Stimulated activated CD8-positive, alpha-beta memory T cell treated with anti-CD3 and anti-CD28 coated beads, Interleukin-15, amount 100 ng/mL, for 4 hours (primary cell): ENCODE measurements at regions not wholly inside any gene's neighbourhood (a gene's known extent, or its start where the extent isn't known, plus 50 kb on each side); places are given as distances from the start of the nearest gene placed in this dataset.

Experiments used
- DNase-seq, 2 donors: peaks; one replicate each; pipeline ENCODE4 v3.0.0-alpha.2; 2020; ENCODE audit warnings: low read depth in 2 of 2

DNA sequence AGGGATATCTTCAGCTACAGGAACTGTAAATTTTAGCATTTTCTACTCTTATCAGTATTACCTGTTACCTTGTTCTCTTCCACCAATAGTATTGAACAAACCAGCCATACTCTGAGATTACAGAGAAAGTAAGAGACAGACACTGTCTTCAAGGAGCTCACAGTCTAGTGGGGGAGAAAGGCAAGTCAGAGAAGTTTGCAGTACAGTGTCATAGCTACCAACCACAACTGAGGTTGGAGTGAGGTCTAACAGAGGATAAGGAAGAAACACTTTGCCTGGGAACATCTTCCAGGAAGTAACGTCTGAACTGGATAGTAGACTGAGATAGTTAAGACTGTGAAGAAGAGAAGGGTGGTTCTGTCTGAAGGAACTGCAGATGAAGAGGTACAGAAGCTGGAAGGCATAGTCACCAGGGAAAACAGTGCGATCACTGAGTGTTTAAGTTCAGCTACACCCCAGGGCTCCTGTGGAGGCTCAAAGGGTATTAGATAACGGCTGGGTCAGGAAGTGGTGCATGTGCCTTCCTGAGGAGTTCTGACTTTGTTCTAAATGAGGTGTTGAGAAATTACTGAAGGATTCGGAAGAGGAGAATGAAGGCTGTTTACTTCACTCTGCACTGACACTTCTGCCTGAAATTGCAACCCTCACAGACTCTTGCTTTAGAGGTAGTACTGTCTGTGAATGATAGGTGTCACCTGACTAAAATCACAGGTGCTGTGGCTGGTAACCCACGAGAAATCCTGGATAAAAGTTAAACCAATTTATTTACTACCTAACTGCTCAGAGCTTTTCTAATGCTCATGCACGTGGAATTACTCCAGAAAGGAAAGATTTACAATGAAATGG lies 841.6 kb downstream of the MAT2B start:
- DNase-seq, result no peak

DNA sequence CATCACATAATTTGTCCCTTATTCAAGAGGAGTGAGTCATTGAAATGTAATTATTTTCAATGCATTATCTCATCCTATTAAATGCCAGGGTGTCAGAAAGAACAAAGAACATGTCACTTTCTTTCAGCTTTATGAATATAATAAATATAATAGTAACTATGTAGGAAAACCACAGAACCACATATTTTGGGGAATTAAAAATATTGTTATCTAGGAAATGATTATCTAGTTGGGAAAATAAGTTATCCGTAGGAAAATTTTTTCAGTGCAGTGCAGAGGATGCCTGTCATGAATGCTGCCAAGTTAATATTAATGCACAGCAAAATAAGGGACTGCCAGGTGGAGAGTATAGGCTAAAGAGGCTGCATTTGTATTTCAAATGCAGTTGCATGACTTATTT lies 844.8 kb downstream of the MAT2B start:
- no peak for DNase-seq

DNA sequence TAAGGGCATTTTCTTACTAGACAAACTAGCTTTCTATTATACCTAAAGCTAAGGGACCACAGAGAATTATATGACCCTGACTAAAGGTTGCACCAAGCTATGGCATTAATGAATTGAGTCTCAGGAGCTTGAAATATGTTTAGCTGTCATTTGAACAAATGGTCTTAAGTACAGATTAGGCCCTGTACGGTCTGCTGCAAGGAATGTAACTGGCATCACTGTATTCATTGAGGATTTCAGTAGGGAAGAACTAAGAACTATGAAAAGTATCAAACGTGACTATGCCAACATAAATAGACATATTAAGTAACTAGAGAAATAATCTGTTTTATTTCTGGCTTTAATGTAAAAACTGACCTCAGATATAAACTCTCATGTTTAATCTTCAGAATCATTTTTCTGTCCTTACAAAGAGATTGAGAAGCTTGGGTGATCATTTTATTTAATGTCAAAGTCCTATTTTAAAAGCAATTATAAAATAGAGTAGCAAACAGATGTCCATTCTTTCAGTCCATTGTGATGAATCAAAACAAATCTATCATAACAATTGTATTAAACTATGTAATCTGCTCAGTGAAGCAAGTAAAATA lies 845.9 kb downstream of the MAT2B start:
- DNase-seq, result no peak

DNA sequence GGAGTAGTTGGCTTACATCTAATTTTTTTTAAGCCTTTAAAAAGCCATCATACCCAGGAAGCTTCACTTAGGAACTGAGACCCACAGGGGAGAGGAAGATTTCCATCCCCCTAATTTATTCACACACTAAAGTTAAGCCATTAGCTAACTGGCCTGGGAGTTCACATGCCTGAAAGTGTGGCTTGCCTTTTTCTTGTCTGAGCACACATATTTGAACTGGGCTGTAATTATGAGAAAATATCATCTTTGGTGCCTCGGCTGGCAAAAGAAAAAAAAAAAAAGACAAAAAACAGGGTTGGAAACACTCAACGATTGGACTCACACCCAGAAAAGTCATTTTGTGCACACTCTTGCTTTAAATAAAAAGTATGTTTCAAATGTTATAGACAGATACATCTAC lies 847.3 kb downstream of the MAT2B start:
- no peak for DNase-seq

DNA sequence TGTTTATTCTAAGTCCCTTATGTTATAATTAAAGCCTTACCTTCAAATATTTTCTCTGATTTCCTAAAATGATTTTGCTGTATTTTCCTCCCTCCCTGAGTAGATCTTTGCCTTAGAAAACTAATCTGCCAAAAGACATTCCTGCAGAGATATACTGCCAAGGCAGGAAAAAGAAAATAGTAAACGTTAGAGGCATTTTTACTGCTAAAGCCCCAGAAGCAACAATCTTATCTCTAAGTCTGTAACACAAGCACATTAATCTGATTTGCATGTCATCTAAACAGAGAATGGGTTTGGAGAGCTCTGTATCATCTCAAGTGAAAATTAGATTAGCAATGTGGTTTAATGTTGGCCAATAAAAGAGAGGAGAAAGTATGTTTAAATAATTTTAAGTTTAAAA lies 847.7 kb downstream of the MAT2B start:
- no peak for DNase-seq

DNA sequence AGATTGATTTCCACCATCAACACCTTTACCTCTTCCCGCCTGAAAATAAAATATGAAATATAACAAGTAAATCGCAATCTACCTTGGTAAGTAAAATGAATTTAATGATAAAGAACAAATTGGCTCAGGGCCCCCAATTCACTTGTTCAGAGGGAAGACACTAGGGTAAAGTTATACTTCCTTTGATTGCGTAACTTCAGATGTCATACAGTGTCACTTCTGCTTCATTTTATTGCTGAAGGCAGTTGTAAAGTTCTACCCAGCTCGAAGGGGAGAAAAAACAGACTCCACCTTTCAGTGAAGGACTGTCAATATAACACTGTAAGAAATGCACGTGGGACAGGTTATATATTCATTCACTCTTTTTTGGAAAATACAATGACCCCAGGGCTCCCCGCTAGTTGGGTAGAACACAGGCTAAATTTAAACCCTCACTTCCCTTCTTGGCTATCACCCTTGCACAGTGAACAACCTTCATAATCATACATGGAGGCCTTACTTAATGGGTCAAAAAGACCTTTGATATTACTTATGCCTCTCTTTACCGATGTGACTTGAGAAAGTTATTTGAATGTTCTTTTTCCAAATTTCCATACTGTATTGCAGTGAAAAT lies 848.8 kb downstream of the MAT2B start:
- DNase-seq, result no peak

DNA sequence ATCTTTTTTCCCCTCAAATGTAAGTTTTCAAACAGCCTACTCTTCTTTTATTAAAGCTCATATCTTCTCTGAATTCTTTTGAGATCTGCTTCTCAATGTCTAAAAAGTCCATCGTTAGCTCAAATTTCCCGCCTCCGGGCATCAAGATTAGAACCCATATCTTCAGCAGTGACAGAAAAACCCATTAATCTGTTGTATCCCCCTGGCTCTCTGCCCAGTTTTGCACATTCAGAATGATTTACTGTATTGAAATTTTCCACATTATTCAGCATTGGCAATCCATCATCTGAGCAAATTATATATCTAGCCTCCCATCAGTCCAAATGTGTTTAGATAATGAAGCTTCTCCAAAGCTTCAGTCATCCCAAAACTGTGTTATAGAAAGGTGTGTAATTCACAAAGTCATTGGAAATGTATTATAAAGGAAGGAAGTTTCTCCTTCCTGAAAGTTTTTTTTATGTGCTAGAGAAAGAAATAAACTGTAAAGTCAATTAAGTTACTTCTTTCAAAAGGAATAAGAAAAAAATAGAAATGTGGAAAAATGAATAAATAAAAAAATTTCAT lies 849.9 kb downstream of the MAT2B start:
- no peak for DNase-seq

DNA sequence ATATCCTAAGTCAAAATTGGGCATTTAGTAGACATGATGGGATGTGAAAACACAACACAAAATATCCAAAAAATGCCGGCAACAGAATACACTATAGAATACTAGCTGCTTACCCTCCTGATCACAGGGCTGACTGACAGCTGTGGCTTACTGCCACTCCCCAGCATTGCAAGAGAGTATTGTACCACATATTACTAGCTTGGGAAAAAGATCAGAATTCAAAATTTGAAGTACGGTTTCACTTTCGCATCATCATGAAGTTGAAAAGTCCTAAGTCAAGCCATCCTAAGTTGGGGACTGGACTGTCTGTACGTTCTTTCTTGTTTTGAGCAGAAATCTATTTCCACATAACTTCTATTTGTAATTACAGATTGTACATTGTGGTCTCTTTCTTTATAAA lies 851.4 kb downstream of the MAT2B start:
- no peak for DNase-seq

DNA sequence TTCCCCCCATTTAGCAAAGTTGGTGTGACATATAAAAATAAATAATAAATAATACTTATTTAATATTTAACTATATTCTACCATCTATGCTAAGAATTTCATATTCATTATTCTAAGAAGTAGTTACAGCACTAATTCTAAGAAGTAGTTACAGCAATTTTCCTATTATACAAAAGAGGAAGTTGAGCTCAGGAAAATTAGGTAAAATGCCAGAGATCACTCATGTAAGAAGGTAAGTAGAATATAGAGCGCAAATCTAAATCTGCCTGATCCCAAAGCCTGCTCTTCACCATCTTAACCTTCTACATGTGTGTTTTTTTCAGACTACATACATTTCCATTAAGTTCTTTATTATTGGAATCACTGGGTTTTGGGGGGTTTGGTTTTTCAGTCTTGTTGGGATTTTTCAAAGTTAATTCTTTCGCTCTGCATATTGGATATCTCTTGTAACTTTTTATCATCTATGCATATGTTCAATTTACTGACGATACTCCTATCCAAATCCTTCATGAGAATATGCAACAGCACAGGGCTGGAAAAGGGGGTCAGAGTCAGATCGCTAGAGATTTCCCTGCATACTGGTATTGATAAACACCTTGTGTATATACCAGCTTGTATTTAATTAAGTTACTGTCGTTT lies 852.1 kb downstream of the MAT2B start:
- no peak for DNase-seq

DNA sequence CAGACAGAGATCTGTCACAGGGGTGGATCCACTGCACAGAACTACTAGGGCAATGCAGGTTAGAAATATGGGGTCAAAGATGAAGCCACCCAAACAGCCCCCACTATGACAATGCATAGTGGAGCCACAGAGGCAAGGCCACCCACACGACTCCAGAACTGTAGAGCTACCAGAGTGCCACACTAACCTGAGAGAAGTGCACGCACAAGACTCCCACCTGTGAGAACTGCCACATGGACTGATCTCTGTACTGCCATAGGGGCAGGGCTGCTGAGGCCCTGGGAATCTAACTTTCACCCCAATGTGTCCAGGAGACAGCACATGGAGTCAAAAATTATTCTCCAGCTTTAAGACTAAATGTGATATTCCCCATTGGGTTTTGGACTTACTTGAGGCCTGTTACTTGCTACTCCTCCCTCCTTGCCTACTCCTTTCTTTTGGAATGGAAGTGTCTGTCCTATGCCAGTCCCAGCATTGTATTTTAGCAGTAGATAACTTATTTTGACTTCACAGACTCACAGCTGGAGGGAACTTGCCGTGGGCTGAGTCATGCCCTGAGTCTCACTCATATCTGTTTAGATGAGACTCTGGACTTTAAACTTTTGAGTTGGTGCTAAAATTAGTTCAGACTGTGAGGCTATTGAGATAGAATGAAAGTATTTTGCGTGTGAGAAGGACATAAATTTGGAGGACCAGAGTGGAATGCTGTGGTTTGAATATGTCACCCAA lies 853.3 kb downstream of the MAT2B start:
- no peak for DNase-seq

DNA sequence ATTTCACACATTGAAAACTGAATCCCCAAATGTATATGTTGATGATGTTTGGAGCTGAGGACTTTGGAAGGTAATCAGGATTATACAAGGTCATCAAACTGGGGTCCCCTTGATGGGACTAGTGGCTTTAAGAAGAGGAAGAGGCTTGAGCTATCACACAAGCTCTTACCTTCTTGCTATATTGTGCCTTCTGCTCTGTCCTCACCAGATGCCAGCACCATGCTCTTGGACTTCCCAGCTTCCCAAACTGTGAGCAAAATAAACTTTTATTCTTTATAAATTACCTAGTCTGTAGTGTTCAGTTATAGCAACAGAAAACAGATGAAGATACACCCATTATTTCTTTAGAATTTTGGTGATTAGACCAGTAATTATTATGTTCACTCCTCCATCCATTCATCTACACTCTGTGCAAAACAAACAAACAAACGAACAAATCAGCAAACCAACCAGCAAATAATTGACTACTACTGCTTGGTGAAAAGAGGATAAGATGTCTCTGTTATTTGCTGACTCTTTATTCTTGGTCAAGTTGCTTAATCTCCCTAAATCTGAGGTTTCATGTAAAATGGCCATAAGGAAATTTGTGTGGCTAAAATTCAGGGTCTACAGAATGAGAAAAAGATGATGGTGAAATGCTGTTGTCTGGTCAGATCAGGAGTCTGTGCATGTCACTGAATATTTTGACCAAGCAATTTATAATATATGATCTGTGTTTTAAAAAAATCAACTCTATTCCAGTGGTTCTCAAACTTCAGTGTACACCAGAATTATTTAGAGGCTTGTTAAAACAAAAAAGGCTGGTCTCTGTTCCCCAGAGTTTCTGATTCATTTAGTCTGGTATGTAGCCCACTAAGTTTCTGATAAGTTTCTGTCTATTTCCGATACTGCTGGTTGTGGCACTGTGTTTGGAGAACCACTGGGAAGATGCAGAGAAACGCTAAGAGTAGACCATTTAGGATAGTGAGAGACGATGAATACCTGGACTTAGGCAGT lies 854.1 kb downstream of the MAT2B start:
- DNase-seq, result no peak

DNA sequence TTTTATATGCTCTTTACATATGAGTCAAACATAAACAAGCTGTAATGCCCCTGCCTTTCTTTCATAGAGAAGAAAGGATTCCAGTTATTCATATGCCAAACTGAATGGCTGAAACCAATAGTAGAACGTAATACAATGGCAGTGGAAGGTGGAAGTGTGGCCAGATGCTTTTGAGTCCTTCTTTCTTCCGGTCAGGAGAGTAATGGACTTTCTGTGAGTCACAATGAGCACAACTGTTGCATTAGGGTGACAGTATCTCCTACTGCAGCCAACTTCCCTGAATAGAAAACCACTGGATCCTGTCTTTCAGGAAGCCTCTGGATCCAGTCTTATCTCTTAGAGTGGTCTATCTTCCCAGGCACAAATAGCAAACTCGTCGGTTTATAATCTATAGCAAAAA lies 855.2 kb downstream of the MAT2B start:
- DNase-seq, result no peak

DNA sequence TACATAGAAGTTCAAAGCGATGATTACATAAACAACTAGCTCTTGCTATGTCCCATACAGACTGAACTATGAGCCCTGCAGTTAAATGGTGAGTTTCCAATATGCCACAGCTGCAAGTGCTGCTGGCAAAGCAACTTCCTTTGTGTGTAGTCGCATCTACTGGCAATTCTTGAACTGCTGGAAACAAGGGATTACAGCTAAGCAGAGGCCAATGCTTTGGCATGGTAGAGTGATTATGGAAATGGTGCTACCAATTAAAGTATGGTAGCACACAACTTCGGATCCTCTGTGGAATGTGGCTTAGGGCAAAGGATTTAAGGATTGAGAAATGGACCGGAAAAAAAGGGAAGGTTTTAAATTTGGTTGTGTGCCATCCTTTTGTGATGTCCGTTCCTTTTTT lies 856.6 kb downstream of the MAT2B start:
- DNase-seq, result no peak

DNA sequence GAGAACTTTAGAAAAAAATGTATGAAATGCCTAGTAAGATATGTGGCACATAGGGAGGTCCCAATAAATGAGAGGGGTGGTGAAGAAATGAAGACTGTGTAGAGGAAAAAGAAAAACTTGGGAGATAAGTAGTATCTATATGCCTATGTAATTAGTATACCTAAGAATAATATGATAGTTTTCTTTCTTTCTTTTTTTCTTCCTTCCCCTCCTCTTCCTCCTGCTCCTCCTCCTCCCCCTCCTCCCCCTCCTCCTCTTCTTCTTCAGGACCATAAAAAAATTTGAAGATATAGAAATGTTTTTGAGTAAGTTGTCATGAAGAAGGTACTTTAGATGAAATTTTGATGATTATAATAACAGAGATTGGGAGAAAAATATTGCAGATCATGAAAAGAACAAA lies 857.4 kb downstream of the MAT2B start:
- DNase-seq, result no peak

DNA sequence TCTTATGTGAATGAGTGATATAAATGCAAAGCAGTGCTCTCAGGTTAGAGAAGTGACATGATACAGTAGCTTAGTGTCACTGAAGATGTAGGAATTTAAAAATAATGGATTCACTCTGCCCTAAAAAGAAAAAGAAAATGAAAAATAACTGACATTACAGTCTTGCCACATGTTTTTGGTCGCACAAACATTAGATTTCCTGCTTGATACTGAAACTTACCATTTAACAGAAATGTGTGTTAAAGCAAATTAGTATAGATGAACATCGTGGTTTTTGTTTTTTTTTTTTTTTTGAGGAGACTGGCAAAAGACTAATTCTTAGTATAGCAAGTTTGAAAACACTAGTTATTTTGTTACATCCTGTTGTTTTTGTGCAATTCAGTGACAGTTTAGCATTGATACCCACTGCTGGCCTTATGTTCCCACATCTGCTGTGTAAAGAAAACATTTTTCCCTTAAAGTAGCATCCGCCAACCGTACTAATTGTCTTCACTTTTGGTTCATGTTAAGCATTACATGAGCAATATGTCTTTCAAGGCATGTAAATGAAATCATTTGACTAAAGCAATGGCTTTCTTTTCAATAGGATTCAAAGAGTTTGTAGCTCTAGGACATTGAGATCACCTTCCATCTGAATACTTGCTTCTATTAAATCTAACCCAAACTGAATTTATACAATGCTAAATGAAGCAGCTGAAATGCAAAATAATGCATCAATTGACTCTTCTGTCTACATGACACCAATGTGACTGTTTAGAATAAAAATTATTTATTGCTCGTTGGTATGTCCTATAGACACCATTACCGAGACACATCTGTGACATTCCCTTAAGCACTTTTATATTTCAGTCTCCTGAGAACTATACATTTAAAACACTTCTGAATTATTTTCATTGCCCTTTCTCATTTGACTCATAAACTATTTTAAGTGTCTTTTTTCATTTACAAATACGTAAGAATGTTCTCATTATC lies 859.1 kb downstream of the MAT2B start:
- DNase-seq, result no peak

DNA sequence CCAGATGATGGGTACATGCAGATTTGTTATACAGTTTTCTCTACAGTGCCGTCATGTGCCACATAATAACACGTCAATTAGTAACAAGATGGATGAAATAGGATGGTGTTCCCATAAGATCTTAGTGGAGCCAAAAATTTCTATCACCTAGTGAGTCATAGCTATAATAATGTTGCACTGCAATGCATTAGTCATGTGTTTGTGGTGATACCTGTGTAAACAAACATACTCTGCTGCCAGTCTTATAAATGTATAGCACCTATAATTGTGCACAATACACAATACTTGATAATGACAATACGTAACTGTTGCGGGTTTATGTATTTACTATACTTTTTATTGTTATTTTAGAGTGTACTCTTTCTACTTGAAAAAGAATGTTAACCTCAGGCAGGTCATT lies 865.4 kb downstream of the MAT2B start:
- DNase-seq, result no peak

DNA sequence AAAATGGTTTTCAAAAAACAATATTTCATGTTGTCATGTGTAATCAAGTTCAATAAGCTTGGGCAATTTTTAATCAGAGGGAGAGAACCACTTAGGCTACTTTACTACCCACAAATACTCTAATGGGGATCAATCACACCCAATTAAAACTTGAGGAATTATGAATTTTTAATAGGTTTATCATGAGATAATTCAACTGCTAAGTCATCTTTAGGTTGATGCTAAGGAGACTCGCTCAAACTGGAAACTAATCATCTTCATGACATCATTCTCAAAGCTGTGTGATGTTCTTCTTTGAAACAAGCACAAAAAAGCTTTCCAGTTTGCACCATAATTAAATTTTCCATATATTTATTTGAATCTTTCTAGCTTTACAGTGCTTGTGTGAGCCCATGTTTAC lies 867.5 kb downstream of the MAT2B start:
- no peak for DNase-seq

DNA sequence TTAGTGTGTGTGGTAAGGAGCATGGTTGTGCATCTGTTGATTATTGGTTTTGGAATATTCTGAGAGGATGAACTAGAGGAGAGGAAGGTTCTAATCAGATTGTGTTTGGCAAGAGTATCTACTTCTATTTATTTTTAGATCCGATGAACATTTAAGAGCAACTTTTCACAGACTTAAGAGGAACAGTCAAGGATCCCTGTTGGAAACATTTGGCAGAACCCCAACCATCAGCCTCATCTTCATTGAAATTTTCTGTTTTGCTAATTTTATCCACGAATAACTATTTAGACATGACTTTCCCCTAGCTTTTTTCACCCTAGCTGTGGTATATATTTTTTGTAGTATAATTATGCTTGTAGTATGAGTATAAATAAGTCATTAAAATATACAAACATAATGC lies 868.5 kb downstream of the MAT2B start:
- DNase-seq, result no peak

DNA sequence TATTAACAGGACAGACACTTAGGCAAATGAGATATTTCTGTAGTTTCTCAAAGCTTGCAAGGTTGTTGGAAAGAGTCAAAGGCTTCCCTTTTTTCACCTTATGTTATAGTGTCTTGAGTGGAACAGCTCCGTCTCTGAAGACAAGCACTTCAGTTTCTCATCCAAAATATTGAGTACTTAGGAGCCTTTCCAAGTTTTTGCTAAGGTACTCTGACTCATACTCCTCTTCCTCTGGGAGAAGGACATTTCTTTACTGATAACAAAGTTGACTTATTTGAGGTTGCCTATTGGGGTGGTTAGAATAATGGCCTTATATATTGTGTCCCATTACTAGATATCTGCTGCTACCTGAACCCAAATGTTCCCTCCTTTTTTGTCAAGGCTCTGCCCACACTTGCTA lies 869.6 kb downstream of the MAT2B start:
- DNase-seq, result no peak
